HG03025 (cell line): ENCODE measurements at regions not wholly inside any gene's neighbourhood (a gene's known extent, or its start where the extent isn't known, plus 50 kb on each side); places are given as distances from the start of the nearest gene placed in this dataset.
A peak's percentile ranks its signal among the peaks of the same experiment; 100 is the strongest.

ENCODE experiments used
- ATAC-seq: cut with Tn5 transposase; IDR thresholded peaks from one replicate; pipeline ENCODE4 v1.9.1; 2021; ENCODE audit warnings: mild to moderate bottlenecking, moderate library complexity; ENCODE audit not compliant: unreplicated experiment, low FRiP score

GRCh38 chr9:80231318-80232236, 659.8 kb downstream of the TLE4 start:
- ATAC-seq: no peak

- ATAC-seq: no peak
Observed at GRCh38 chr9:80223897-80224296, 652.1 kb downstream of the TLE4 start.

- ATAC-seq: no peak
Observed at GRCh38 chr9:80222466-80223169, 650.9 kb downstream of the TLE4 start.

GRCh38 chr9:80218328-80218727, 646.6 kb downstream of the TLE4 start:
- ATAC-seq: no peak

- ATAC-seq: no peak
Observed at GRCh38 chr9:80213613-80214012, 641.8 kb downstream of the TLE4 start.

GRCh38 chr9:80208696-80209095, 636.9 kb downstream of the TLE4 start:
- ATAC-seq: no peak

GRCh38 chr9:80204054-80204453, 632.3 kb downstream of the TLE4 start:
- no peak for ATAC-seq

GRCh38 chr9:80197661-80198060, 625.9 kb downstream of the TLE4 start:
- no peak for ATAC-seq

GRCh38 chr9:80191108-80191507, 619.3 kb downstream of the TLE4 start:
- ATAC-seq: no peak

- ATAC-seq: no peak
Observed at GRCh38 chr9:80188579-80188978, 616.8 kb downstream of the TLE4 start.

GRCh38 chr9:80185112-80185738, 613.5 kb downstream of the TLE4 start:
- no peak for ATAC-seq

GRCh38 chr9:80177949-80178480, 606.2 kb downstream of the TLE4 start:
- ATAC-seq: no peak

- no peak for ATAC-seq
Observed at GRCh38 chr9:80175286-80176150, 603.8 kb downstream of the TLE4 start.

GRCh38 chr9:80163889-80164288, 592.1 kb downstream of the TLE4 start:
- peak; percentile 69 for ATAC-seq

GRCh38 chr9:80158554-80159170, 586.9 kb downstream of the TLE4 start:
- no peak for ATAC-seq

- ATAC-seq: no peak
Observed at GRCh38 chr9:80158131-80158530, 586.4 kb downstream of the TLE4 start.

- ATAC-seq: no peak
Observed at GRCh38 chr9:80157561-80157983, 585.8 kb downstream of the TLE4 start.

- peak; percentile 60 for ATAC-seq
Observed at GRCh38 chr9:80156756-80157472, 585.1 kb downstream of the TLE4 start.

- no peak for ATAC-seq
Observed at GRCh38 chr9:80156262-80156661, 584.5 kb downstream of the TLE4 start.
